K562 (cell line): ENCODE measurements at regions not wholly inside any gene's neighbourhood (a gene's known extent, or its start where the extent isn't known, plus 50 kb on each side); places are given as distances from the start of the nearest gene placed in this dataset.

Source experiments
- ATAC-seq: fragments of 200-7000 bp; cut with Tn5 transposase; 3 replicates; pipeline ENCODE4 v1.9.1; 2020; ENCODE audit warnings: moderate library complexity
- BruUV-seq: library from RNA; stranded (reverse); fragments of 400-500 nt; replicated peaks from 2 replicates; lab custom pipeline; 2021; lab: Mats Ljungman, UMichigan
- CTCF ChIA-PET: fragments of 300-600 bp; formaldehyde crosslinking; extraction: SDS; loops from one replicate; lab custom pipeline; 2021; ENCODE audit warnings: low intra/inter-chr PET ratio; lab: Yijun Ruan, JAX
- POLR2A ChIA-PET: fragments of 300-600, 350-650 bp; sonication (Branson Sonifier 250); formaldehyde crosslinking; extraction: SDS; loops from one replicate; lab custom pipeline; 2021; ENCODE audit warnings: antibody characterized with exemption, inconsistent platforms; lab: Yijun Ruan, JAX
- DNase-seq, 4 experiments: peaks; one replicate each; pipeline versions ENCODE4 v3.0.0 to v3.0.0-alpha.2; 2011 to 2018; ENCODE audit warnings: low spot score in 3 of 4, mixed read lengths in 3 of 4; ENCODE audit errors: extremely low read depth in 1 of 4
- FAIRE-seq: peaks from 2 replicates; lab custom pipeline; 2011; peaks lifted over from hg19 to GRCh38; lab: Jason Lieb, UNC
- H2AFZ ChIP-seq: 2 replicates; pipeline ENCODE4 v1.6.0; 2011; ENCODE audit warnings: low read depth, low read length, control low read depth, inconsistent platforms
- H3K27ac ChIP-seq: fragments of 200-600 bp; 3 replicates; pipeline ENCODE4 v1.8.0; 2011; ENCODE audit warnings: low read depth, mild to moderate bottlenecking, control low read depth, inconsistent platforms, low read length, moderate library complexity, mixed read lengths; ENCODE audit errors: extremely low read depth
- H3K27me3 ChIP-seq, 2 experiments: fragments of 300-600 bp in 1 of 2; 2 replicates in 1 of 2; 3 replicates in 1 of 2; pipeline versions ENCODE4 v1.6.0 to v1.8.0; 2011; ENCODE audit warnings: inconsistent platforms in 2 of 2, low read length in 2 of 2, mild to moderate bottlenecking in 1 of 2, mixed read lengths in 1 of 2, moderate library complexity in 1 of 2; ENCODE audit not compliant: control insufficient read depth in 2 of 2, insufficient read depth in 2 of 2
- H3K36me3 ChIP-seq: fragments of 300-600 bp; 3 replicates; pipeline ENCODE4 v1.8.0; 2011; ENCODE audit warnings: mild to moderate bottlenecking, low read length, inconsistent platforms; ENCODE audit not compliant: control insufficient read depth, insufficient read depth
- H3K4me1 ChIP-seq, 2 experiments: fragments of 200-600 bp in 1 of 2; replicated peaks in 1 of 2; 2 replicates in 1 of 2; 3 replicates in 1 of 2; pipeline versions ENCODE4 v1.5.1 to v1.8.0; 2011; ENCODE audit warnings: inconsistent platforms in 2 of 2, low read length in 2 of 2, mild to moderate bottlenecking in 1 of 2, mixed read lengths in 1 of 2, moderate library complexity in 1 of 2; ENCODE audit not compliant: control insufficient read depth in 2 of 2, insufficient read depth in 2 of 2
- H3K4me2 ChIP-seq: 2 replicates; pipeline ENCODE4 v1.6.1; 2011; ENCODE audit warnings: low read length, control low read depth, inconsistent platforms, mixed read lengths; ENCODE audit not compliant: insufficient read depth
- H3K4me3 ChIP-seq: fragments of 200-600 bp; sonication (generic), shearing (Covaris generic); 2 replicates; pipeline ENCODE4 v1.5.1; 2016; ENCODE audit warnings: control low read depth, inconsistent platforms
- H3K79me2 ChIP-seq: fragments of 200-600 bp; 3 replicates; pipeline ENCODE4 v1.8.0; 2011; ENCODE audit warnings: low read length, inconsistent platforms; ENCODE audit not compliant: control insufficient read depth, insufficient read depth
- H3K9ac ChIP-seq, 2 experiments: 2 replicates each; pipeline versions ENCODE4 v1.6.0 to v1.6.1; 2011; ENCODE audit warnings: low read depth in 2 of 2, low read length in 2 of 2, control low read depth in 1 of 2, inconsistent platforms in 1 of 2, mild to moderate bottlenecking in 1 of 2, mixed read lengths in 1 of 2; ENCODE audit not compliant: insufficient read depth in 1 of 2
- H3K9me1 ChIP-seq: one replicate; pipeline ENCODE4 v1.6.0; 2011; ENCODE audit warnings: inconsistent platforms, mild to moderate bottlenecking, low read length, moderate library complexity; ENCODE audit not compliant: control insufficient read depth, insufficient read depth
- H3K9me3 ChIP-seq: replicated peaks from 2 replicates; pipeline ENCODE4 v1.5.1; 2011; ENCODE audit warnings: low read depth, low read length, inconsistent platforms; ENCODE audit not compliant: control insufficient read depth, insufficient read depth
- H4K20me1 ChIP-seq: replicated peaks from 2 replicates; pipeline ENCODE4 v1.6.1; 2011; ENCODE audit warnings: low read length, inconsistent platforms, mixed read lengths; ENCODE audit not compliant: control insufficient read depth, insufficient read depth
- ATF7 ChIP-seq: fragments of 450-650 bp; IDR thresholded peaks from 2 replicates; pipeline ENCODE4 v1.7.1; 2014; ENCODE audit warnings: mild to moderate bottlenecking, moderate library complexity
- E2F4 ChIP-seq: sonication (generic); formaldehyde crosslinking; IDR thresholded peaks from 2 replicates; pipeline ENCODE4 v1.8.0; 2022; ENCODE audit warnings: mild to moderate bottlenecking, low read depth, missing genetic modification reagents
- EHMT2 ChIP-seq: fragments of 450-650 bp; IDR thresholded peaks from 2 replicates; pipeline ENCODE4 v1.6.1; 2018; ENCODE audit warnings: antibody characterized with exemption
- EWSR1 ChIP-seq: fragments of 450-650 bp; IDR thresholded peaks from 2 replicates; pipeline ENCODE4 v1.6.1; 2018; ENCODE audit warnings: borderline replicate concordance, mild to moderate bottlenecking, low read depth, moderate library complexity; ENCODE audit not compliant: partially characterized antibody
- FIP1L1 ChIP-seq: fragments of 200-400 bp; formaldehyde crosslinking; IDR thresholded peaks from 2 replicates; pipeline ENCODE4 v1.6.1; 2018; ENCODE audit warnings: mild to moderate bottlenecking, low read depth, low read length; ENCODE audit not compliant: poor library complexity, severe bottlenecking
- FOS ChIP-seq: IDR thresholded peaks from 3 replicates; pipeline ENCODE4 v1.6.1; 2011; ENCODE audit not compliant: insufficient read length; ENCODE audit errors: extremely low read depth
- HNRNPLL ChIP-seq: fragments of 200-400 bp; formaldehyde crosslinking; IDR thresholded peaks from 2 replicates; pipeline ENCODE4 v1.6.1; 2017; ENCODE audit warnings: low read length, low read depth, mild to moderate bottlenecking; ENCODE audit not compliant: poor library complexity, severe bottlenecking
- KLF1 ChIP-seq: fragments of 450-650 bp; IDR thresholded peaks from 2 replicates; pipeline ENCODE4 v1.6.1; 2016; ENCODE audit warnings: missing genetic modification characterization, missing compliant biosample characterization
- MEF2D ChIP-seq: conservative IDR thresholded peaks from 2 replicates; pipeline ENCODE4 v1.6.1; 2016; ENCODE audit warnings: low read depth, missing genetic modification characterization, missing compliant biosample characterization
- PCBP2 ChIP-seq: fragments of 200-400 bp; formaldehyde crosslinking; IDR thresholded peaks from 2 replicates; pipeline ENCODE4 v1.6.1; 2018; ENCODE audit warnings: low read length, low read depth, mild to moderate bottlenecking, moderate library complexity; ENCODE audit not compliant: poor library complexity, severe bottlenecking
- POLR3G ChIP-seq: IDR thresholded peaks from 2 replicates; pipeline ENCODE4 v1.6.1; 2011; ENCODE audit not compliant: insufficient read length, insufficient replicate concordance; ENCODE audit errors: extremely low read depth
- RBM15 ChIP-seq: fragments of 200-400 bp; formaldehyde crosslinking; IDR thresholded peaks from 2 replicates; pipeline ENCODE4 v1.6.1; 2018; ENCODE audit warnings: mild to moderate bottlenecking, low read length, moderate library complexity; ENCODE audit not compliant: insufficient read depth
- SMARCA4 ChIP-seq: fragments of 450-650 bp; IDR thresholded peaks from 2 replicates; pipeline ENCODE4 v1.6.1; 2016
- SMARCC2 ChIP-seq: fragments of 450-650 bp; IDR thresholded peaks from 2 replicates; pipeline ENCODE4 v1.6.1; 2017; ENCODE audit warnings: antibody characterized with exemption, moderate library complexity, mild to moderate bottlenecking, low read depth
- SRSF7 ChIP-seq: fragments of 200-400 bp; formaldehyde crosslinking; optimal IDR thresholded peaks from 2 replicates; pipeline ENCODE3; 2017; ENCODE audit warnings: mild to moderate bottlenecking, low read depth, low read length
- ZNF239 ChIP-seq: fragments of 250-450 bp; sonication (Bioruptor Pico); IDR thresholded peaks from 2 replicates; pipeline ENCODE4 v1.4.0; 2020; ENCODE audit warnings: mild to moderate bottlenecking
- ZNF24 ChIP-seq: fragments of 450-650 bp; IDR thresholded peaks from 2 replicates; pipeline ENCODE4 v1.6.1; 2016
- ZNF561 ChIP-seq: fragments of 450-650 bp; formaldehyde crosslinking; conservative IDR thresholded peaks from 2 replicates; pipeline ENCODE4 v1.4.0; 2020; ENCODE audit warnings: mild to moderate bottlenecking, moderate library complexity
- WGBS: fragments of 100-300 bp; shearing (Covaris generic); methylation state at CpG from one replicate; pipeline ENCODE4 v1.1.6; 2016; ENCODE audit warnings: low coverage, mixed read lengths; ENCODE audit not compliant: insufficient coverage; ENCODE audit errors: missing lambda C conversion rate; 5-methylcytosine and 5-hydroxymethylcytosine counted together
- in situ Hi-C: fragments of 300-500 bp; cut with MboI; formaldehyde crosslinking; loops from 4 replicates; pipeline ENCODE4 v1.15.0; 2018; ENCODE audit warnings: inconsistent platforms, mixed read lengths
- intact Hi-C: fragments of 100-400 bp; cut with micrococcal nuclease; formaldehyde crosslinking; loops from 2 replicates; pipeline ENCODE4 v1.14.2; 2022
- TF ChIP-seq, protein P1 (sequence below): fragments of 250-450 bp; sonication (Bioruptor Pico); IDR thresholded peaks from 2 replicates; pipeline ENCODE4 v1.8.0; 2022; ENCODE audit warnings: inconsistent platforms

GRCh38 chr1:168823988-168824387, 95.0 kb upstream of the DPT start:
- H3K4me1 ChIP-seq: no peaks in the 10 kb centered on the region
- TF ChIP-seq EWSR1: no peak
- TF ChIP-seq RBM15: no peak
- TF ChIP-seq SRSF7: no peak
- no peak for TF ChIP-seq KLF1 (tag)
- TF ChIP-seq PCBP2: no peak
- no peak for TF ChIP-seq ZNF24
- TF ChIP-seq ZNF561 (CRISPR knock-in tag): no peak
- TF ChIP-seq, protein P1, sequence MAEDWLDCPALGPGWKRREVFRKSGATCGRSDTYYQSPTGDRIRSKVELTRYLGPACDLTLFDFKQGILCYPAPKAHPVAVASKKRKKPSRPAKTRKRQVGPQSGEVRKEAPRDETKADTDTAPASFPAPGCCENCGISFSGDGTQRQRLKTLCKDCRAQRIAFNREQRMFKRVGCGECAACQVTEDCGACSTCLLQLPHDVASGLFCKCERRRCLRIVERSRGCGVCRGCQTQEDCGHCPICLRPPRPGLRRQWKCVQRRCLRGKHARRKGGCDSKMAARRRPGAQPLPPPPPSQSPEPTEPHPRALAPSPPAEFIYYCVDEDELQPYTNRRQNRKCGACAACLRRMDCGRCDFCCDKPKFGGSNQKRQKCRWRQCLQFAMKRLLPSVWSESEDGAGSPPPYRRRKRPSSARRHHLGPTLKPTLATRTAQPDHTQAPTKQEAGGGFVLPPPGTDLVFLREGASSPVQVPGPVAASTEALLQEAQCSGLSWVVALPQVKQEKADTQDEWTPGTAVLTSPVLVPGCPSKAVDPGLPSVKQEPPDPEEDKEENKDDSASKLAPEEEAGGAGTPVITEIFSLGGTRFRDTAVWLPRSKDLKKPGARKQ (CRISPR knock-in tag): no peak
- TF ChIP-seq HNRNPLL: no peak
- no peak for TF ChIP-seq FOS
- no peak for TF ChIP-seq ZNF239 (CRISPR knock-in tag)
- no peak for TF ChIP-seq MEF2D (tag)
- TF ChIP-seq ATF7: no peak
- no peak for TF ChIP-seq E2F4 (CRISPR knock-in tag)
- TF ChIP-seq SMARCA4: no peak
- TF ChIP-seq POLR3G: no peak
- TF ChIP-seq FIP1L1: no peak
- no peak for TF ChIP-seq SMARCC2
- TF ChIP-seq EHMT2: no peak
- DNase-seq (no peak), FAIRE-seq (no peak), ATAC-seq (no peak)
- no peaks in the 10 kb centered on the region for H3K9me3 ChIP-seq
- BruUV-seq: no TSS peak
- H3K79me2 ChIP-seq: no peaks in the 10 kb centered on the region
- no peak overlapping the region for H3K4me3 ChIP-seq
- H3K4me2 ChIP-seq: no peak overlapping the region
- no peaks in the 10 kb centered on the region; a peak in 1 of 5 replicates for H3K27me3 ChIP-seq
- CTCF ChIA-PET: no interaction called here
- intact Hi-C loops (no loop called here), in situ Hi-C loops (no loop called here)
- no peaks in the 10 kb centered on the region for H4K20me1 ChIP-seq
- no peak overlapping the region for H2AFZ ChIP-seq
- no peak overlapping the region for H3K27ac ChIP-seq
- H3K9ac ChIP-seq: no peak overlapping the region
- no peaks in the 10 kb centered on the region for H3K9me1 ChIP-seq
- 2% methylated on average over 4 of the region's 4 CpGs for WGBS
- H3K36me3 ChIP-seq: no peaks in the 10 kb centered on the region
- POLR2A ChIA-PET: no interaction called here
